GM19468 (cell line): ENCODE measurements at regions not wholly inside any gene's neighbourhood (a gene's known extent, or its start where the extent isn't known, plus 50 kb on each side); places are given as distances from the start of the nearest gene placed in this dataset.
"Not testable (repeated sequence)": the region's sequence is repeated elsewhere in the genome, so short reads cannot be mapped to it uniquely, and the experiment has no call there.

Experiments used
- ATAC-seq: cut with Tn5 transposase; IDR thresholded peaks from one replicate; pipeline ENCODE4 v1.9.1; 2021; ENCODE audit warnings: mild to moderate bottlenecking, moderate library complexity, moderate number of reproducible peaks; ENCODE audit not compliant: unreplicated experiment; ENCODE audit errors: extremely low read depth

GRCh38 chr6:22108199-22108598 lies 188.6 kb downstream of the PRL start:
- ATAC-seq: no peak

- no peak for ATAC-seq
Measured at GRCh38 chr6:22110061-22110460, 186.8 kb downstream of the PRL start.

GRCh38 chr6:22112461-22112860 lies 184.4 kb downstream of the PRL start:
- no peak for ATAC-seq

- no peak for ATAC-seq
Measured at GRCh38 chr6:22113026-22113766, 183.6 kb downstream of the PRL start.

- ATAC-seq: no peak
Measured at GRCh38 chr6:22115559-22115958, 181.3 kb downstream of the PRL start.

GRCh38 chr6:22117631-22118030 lies 179.2 kb downstream of the PRL start:
- no peak for ATAC-seq

GRCh38 chr6:22119500-22119899 lies 177.3 kb downstream of the PRL start:
- no peak for ATAC-seq

- no peak for ATAC-seq
Measured at GRCh38 chr6:22124756-22125155, 172.1 kb downstream of the PRL start.

- ATAC-seq: no peak
Measured at GRCh38 chr6:22126910-22127309, 169.9 kb downstream of the PRL start.

GRCh38 chr6:22129751-22130150 lies 167.1 kb downstream of the PRL start:
- ATAC-seq: no peak

- no peak for ATAC-seq
Measured at GRCh38 chr6:22132656-22133055, 164.2 kb downstream of the PRL start.

GRCh38 chr6:22133357-22133756 lies 163.5 kb downstream of the PRL start:
- ATAC-seq: no peak

GRCh38 chr6:22134308-22134707 lies 162.5 kb downstream of the PRL start:
- no peak for ATAC-seq

GRCh38 chr6:22135395-22135794 lies 161.4 kb downstream of the PRL start:
- ATAC-seq: no peak

- not testable (repeated sequence) for ATAC-seq
Measured at GRCh38 chr6:22140736-22141135, 156.1 kb downstream of the PRL start.

GRCh38 chr6:22141241-22141745 lies 155.5 kb downstream of the PRL start:
- no peak for ATAC-seq

- ATAC-seq: no peak
Measured at GRCh38 chr6:22142856-22143255, 154.0 kb downstream of the PRL start.

- ATAC-seq: no peak
Measured at GRCh38 chr6:22145376-22145775, 151.5 kb downstream of the PRL start.

- ATAC-seq: no peak
Measured at GRCh38 chr6:22145823-22146677, 150.8 kb downstream of the PRL start.

GRCh38 chr6:22146678-22146930 lies 150.2 kb downstream of the PRL start:
- ATAC-seq: no peak

- no peak for ATAC-seq
Measured at GRCh38 chr6:22146931-22147701, 149.7 kb downstream of the PRL start.
